KMS-11 (cell line): ENCODE measurements at regions not wholly inside any gene's neighbourhood (a gene's known extent, or its start where the extent isn't known, plus 50 kb on each side); places are given as distances from the start of the nearest gene placed in this dataset.

Experiments used
- H2AFZ ChIP-seq: fragments of 200-600 bp; sonication (generic); 2 replicates; pipeline ENCODE4 v1.6.1; 2016; ENCODE audit warnings: antibody characterized with exemption, mixed run types, low read depth
- H3K27ac ChIP-seq: fragments of 200-600 bp; sonication (generic); 2 replicates; pipeline ENCODE4 v1.6.1; 2016; ENCODE audit warnings: mild to moderate bottlenecking, mixed run types
- H3K27me3 ChIP-seq: fragments of 200-600 bp; sonication (generic); 2 replicates; pipeline ENCODE4 v1.6.1; 2017; ENCODE audit warnings: mild to moderate bottlenecking, low read depth, mixed run types, moderate library complexity; ENCODE audit not compliant: insufficient read depth
- H3K36me3 ChIP-seq: fragments of 200-600 bp; sonication (generic); 2 replicates; pipeline ENCODE4 v1.6.1; 2017; ENCODE audit warnings: mild to moderate bottlenecking, mixed run types; ENCODE audit not compliant: insufficient read depth
- H3K4me1 ChIP-seq: fragments of 200-600 bp; sonication (generic); 2 replicates; pipeline ENCODE4 v1.6.1; 2016; ENCODE audit warnings: mild to moderate bottlenecking, low read depth, mixed run types; ENCODE audit not compliant: poor library complexity, severe bottlenecking
- H3K4me2 ChIP-seq: fragments of 200-600 bp; sonication (generic); 2 replicates; pipeline ENCODE4 v1.7.0; 2016; ENCODE audit warnings: mild to moderate bottlenecking, mixed run types
- H3K4me3 ChIP-seq: fragments of 200-600 bp; sonication (generic); IDR thresholded peaks from 2 replicates; pipeline ENCODE4 v1.6.1; 2017; ENCODE audit warnings: low read depth, low read length, mixed read lengths; ENCODE audit not compliant: insufficient read depth
- H3K79me2 ChIP-seq: fragments of 200-600 bp; sonication (generic); 2 replicates; pipeline ENCODE4 v1.6.1; 2016; ENCODE audit warnings: low read depth, mixed run types; ENCODE audit not compliant: insufficient read depth
- H3K9ac ChIP-seq: fragments of 200-600 bp; sonication (generic); 2 replicates; pipeline ENCODE4 v1.6.1; 2016; ENCODE audit warnings: mild to moderate bottlenecking, mixed run types
- H4K20me1 ChIP-seq: fragments of 200-600 bp; sonication (generic); 2 replicates; pipeline ENCODE4 v1.6.1; 2016; ENCODE audit warnings: mild to moderate bottlenecking, mixed run types; ENCODE audit not compliant: insufficient read depth
- TF ChIP-seq, protein P1 (sequence below): fragments of 200-600 bp; sonication (generic); conservative IDR thresholded peaks from 2 replicates; pipeline ENCODE4 v1.6.1; 2017; ENCODE audit warnings: low read depth, mild to moderate bottlenecking, antibody characterized with exemption, low read length, moderate library complexity, mixed read lengths

DNA sequence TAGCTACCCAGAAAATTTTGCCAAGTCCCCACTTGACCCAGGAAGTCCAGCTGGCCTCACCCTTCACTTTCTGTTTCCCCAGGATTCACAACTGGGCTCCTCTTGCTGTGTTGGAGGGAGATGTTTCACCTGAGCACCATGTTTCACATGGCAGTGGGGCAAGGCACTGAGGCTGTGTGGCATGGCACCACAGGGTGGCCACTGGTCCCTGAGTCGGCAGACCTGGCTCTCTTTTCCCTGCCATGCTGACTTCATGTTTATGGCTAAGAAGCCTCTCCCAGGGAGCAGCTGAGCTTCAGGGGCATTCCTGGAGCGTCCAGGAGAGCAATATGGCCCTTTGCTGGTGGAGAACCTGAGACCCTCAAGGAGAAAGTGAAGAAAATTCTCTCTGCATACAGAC, 266.9 kb downstream of the RPS24 start:
- Histone ChIP-seq H4K20me1 (no peaks in the 10 kb centered on the region), H3K4me3 (no peak overlapping the region), H3K27me3 (no peaks in the 10 kb centered on the region), H3K79me2 (no peaks in the 10 kb centered on the region), H3K4me1 (peaks cover 17% of the 10 kb centered on the region), H3K36me3 (no peaks in the 10 kb centered on the region), H3K4me2 (no peak overlapping the region), H3K9ac (no peak overlapping the region), H3K27ac (no peak overlapping the region), H2AFZ (no peak overlapping the region)
- TF ChIP-seq, protein P1, sequence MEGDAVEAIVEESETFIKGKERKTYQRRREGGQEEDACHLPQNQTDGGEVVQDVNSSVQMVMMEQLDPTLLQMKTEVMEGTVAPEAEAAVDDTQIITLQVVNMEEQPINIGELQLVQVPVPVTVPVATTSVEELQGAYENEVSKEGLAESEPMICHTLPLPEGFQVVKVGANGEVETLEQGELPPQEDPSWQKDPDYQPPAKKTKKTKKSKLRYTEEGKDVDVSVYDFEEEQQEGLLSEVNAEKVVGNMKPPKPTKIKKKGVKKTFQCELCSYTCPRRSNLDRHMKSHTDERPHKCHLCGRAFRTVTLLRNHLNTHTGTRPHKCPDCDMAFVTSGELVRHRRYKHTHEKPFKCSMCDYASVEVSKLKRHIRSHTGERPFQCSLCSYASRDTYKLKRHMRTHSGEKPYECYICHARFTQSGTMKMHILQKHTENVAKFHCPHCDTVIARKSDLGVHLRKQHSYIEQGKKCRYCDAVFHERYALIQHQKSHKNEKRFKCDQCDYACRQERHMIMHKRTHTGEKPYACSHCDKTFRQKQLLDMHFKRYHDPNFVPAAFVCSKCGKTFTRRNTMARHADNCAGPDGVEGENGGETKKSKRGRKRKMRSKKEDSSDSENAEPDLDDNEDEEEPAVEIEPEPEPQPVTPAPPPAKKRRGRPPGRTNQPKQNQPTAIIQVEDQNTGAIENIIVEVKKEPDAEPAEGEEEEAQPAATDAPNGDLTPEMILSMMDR = no peak

DNA sequence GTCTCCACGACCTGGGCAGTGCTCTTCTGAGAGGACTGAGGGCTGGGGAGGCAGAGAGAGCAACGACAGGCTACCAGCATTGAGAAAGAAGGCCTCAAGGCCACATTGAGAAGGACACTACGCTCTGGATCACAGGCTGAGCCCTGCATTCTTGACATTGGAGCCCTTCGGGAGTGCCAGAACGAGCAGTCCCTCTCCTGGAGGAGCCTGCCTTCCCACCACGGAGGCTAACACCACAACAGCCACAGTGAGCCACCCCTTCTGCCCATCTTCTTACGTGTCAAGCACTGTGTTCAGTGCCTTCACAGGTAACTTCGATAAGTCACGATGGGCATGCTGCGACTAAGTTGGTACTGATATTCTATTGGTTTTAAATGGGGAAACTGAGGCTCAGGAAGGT, 267.8 kb downstream of the RPS24 start:
- no peaks in the 10 kb centered on the region for H3K79me2 ChIP-seq
- peaks cover 17% of the 10 kb centered on the region for H3K4me1 ChIP-seq
- no peak overlapping the region for H3K4me3 ChIP-seq
- H3K9ac ChIP-seq = no peak overlapping the region
- no peaks in the 10 kb centered on the region for H3K27me3 ChIP-seq
- no peak overlapping the region for H3K27ac ChIP-seq
- no peak overlapping the region for H2AFZ ChIP-seq
- H4K20me1 ChIP-seq = no peaks in the 10 kb centered on the region
- TF ChIP-seq, protein P1 = no peak
- H3K36me3 ChIP-seq = no peaks in the 10 kb centered on the region
- H3K4me2 ChIP-seq = no peak overlapping the region

DNA sequence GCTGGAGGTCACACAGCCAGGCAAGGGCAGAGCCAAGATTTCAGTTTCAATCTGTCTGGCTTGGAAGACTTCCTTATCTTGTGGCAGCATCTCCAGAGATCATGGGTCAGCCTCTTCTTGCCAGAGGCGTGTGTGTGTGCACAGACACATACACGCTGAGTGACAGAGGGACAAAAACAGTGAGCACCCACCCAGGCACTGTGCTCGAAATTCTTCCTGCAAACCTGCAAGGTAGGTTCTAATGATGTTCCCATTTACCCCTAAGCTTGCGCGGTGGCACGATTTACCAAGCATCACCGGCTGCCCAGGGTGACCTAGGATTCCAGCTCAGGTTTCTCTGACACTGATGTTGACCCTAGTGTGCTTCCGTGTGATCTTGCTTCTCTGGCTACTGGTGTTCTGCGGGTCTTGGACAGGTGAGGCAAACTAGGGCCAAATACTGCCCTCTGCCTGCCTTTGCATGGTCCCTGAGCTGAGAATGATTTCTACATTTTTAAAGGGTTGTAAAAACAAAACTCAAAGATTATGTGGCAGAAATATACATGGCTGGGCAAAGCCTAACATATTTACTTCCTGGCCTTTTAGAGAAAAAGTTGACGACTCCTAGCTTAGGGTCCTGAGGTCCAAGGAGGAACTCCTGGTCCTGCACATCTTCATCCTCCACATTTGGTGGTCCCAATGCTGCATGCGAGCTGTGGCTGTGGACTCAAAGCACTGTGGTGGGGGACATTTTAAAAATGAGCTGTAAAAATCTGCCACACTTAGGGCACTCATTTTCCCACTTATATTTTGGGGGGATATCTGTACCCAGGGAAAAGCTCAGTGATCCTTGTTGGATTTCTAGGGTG, 268.5 kb downstream of the RPS24 start:
- Histone ChIP-seq H4K20me1 (no peaks in the 10 kb centered on the region), H3K4me1 (peaks cover 17% of the 10 kb centered on the region), H2AFZ (peak overlapping the region; percentile 88), H3K9ac (peak overlapping the region; percentile 79), H3K27ac (peak overlapping the region; percentile 81), H3K79me2 (no peaks in the 10 kb centered on the region), H3K4me2 (peak overlapping the region; percentile 84), H3K27me3 (no peaks in the 10 kb centered on the region), H3K4me3 (no peak overlapping the region), H3K36me3 (no peaks in the 10 kb centered on the region)
- TF ChIP-seq, protein P1 = no peak

DNA sequence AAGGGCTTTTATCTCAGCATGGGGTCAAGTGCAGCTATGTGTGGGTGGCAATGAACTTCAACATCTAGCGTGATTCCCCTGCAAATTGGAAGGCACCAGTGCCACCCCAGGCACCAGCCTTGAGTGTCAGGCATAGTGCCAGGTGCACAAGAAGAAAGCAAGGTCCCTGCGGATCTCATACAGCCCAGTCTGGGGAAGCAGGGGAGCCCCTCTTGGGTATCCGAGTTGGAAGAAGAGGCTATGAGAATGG, 269.0 kb downstream of the RPS24 start:
- H3K79me2 ChIP-seq = no peaks in the 10 kb centered on the region
- no peaks in the 10 kb centered on the region for H4K20me1 ChIP-seq
- peak overlapping the region; percentile 88 for H2AFZ ChIP-seq
- no peaks in the 10 kb centered on the region for H3K27me3 ChIP-seq
- H3K4me3 ChIP-seq = no peak overlapping the region
- H3K9ac ChIP-seq = peak overlapping the region; percentile 79
- H3K4me1 ChIP-seq = peaks cover 17% of the 10 kb centered on the region
- TF ChIP-seq, protein P1 = no peak
- H3K36me3 ChIP-seq = no peaks in the 10 kb centered on the region
- H3K4me2 ChIP-seq = peak overlapping the region; percentile 84
- H3K27ac ChIP-seq = peak overlapping the region; percentile 81
